ENCODE measurements at regions not wholly inside any gene's neighbourhood (a gene's known extent, or its start where the extent isn't known, plus 50 kb on each side); places are given as distances from the start of the nearest gene placed in this dataset.

DNA sequence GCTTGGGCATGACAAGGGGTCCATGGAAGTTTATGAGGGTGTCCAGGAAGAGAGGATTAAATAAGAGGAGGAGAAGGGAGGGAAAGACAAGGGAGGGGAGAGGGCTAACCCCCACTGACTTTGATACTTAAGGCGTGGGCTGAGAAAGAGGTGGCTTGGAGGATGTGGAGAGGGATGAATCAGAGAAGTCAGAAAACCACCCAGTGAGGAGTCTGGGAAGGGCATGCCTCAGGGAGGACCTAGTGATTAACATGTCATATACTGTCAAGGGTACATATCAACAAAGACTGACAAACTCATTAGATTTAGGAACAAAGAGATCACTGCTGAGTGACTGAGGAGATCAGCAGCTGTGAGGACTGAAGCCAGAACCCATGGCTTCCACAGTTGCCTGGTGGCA lies 145.4 kb downstream of the IRX5 start:
- Histone ChIP-seq H3K36me3 (ENCODE audit: control insufficient read depth, insufficient read depth, low read length) (no peaks in the 10 kb centered on the region), H3K27me3 (ENCODE audit: control insufficient read depth, insufficient read depth, low read length) (no peaks in the 10 kb centered on the region), H3K4me3 (ENCODE audit: low read depth, low read length) (no peak overlapping the region)
- ChIA-PET POLR2A (no interaction called here), CTCF (no interaction called here)
- DNase-seq (ENCODE audit: low read depth), result no peak
- TF ChIP-seq, protein P1, sequence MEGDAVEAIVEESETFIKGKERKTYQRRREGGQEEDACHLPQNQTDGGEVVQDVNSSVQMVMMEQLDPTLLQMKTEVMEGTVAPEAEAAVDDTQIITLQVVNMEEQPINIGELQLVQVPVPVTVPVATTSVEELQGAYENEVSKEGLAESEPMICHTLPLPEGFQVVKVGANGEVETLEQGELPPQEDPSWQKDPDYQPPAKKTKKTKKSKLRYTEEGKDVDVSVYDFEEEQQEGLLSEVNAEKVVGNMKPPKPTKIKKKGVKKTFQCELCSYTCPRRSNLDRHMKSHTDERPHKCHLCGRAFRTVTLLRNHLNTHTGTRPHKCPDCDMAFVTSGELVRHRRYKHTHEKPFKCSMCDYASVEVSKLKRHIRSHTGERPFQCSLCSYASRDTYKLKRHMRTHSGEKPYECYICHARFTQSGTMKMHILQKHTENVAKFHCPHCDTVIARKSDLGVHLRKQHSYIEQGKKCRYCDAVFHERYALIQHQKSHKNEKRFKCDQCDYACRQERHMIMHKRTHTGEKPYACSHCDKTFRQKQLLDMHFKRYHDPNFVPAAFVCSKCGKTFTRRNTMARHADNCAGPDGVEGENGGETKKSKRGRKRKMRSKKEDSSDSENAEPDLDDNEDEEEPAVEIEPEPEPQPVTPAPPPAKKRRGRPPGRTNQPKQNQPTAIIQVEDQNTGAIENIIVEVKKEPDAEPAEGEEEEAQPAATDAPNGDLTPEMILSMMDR (IDR thresholded peaks at IDR 0.05; ENCODE audit: insufficient read depth, low read depth, low read length), result no peak

DNA sequence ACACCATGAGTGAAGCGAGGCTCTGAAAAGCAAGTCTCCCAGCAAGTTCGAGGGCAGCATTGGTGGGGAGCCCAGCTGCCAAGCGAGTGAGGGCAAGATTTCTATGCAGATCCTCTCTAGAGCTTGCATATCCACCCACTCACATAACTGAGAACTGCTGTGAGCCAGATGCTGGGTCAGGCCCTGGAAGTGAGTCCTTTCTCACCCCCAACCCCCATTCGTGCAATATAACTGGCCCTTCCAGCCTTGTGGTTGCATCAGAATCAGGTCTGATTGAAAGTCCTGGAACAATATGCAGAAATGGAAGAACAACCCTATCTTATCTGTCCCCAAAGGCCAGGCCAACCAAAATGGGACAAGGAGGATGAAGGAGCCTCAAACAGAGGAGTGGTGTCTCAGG lies 146.6 kb downstream of the IRX5 start:
- Histone ChIP-seq H3K4me3 (ENCODE audit: low read depth, low read length) (no peak overlapping the region), H3K27me3 (ENCODE audit: control insufficient read depth, insufficient read depth, low read length) (no peaks in the 10 kb centered on the region), H3K36me3 (ENCODE audit: control insufficient read depth, insufficient read depth, low read length) (no peaks in the 10 kb centered on the region)
- POLR2A ChIA-PET, result no interaction called here
- CTCF ChIA-PET, result no interaction called here
- TF ChIP-seq, protein P1 (IDR thresholded peaks at IDR 0.05; ENCODE audit: insufficient read depth, low read depth, low read length), result no peak
- no peak for DNase-seq (ENCODE audit: low read depth)

DNA sequence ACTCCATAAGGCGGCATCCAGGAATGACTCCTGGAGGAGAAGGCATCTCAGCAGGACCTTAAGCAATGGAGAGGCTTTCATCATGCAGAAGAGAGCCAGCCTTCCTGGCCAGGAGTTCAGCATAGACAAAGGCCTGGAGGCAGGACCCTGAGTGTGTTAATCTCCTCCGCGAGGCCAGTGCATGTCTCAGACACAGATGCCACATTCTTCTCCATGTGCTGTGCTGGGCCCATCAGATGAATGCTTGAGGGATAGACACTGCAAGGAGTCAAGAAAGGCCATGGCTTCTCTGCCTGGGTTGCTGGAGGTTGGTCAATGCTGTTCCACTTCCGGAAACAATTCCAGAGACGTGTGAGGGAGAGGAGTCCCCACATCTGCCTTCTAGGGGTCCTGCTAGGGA lies 147.5 kb downstream of the IRX5 start:
- POLR2A ChIA-PET, result no interaction called here
- DNase-seq (ENCODE audit: low read depth), result no peak
- CTCF ChIA-PET, result no interaction called here
- no peak overlapping the region for H3K4me3 ChIP-seq (ENCODE audit: low read depth, low read length)
- TF ChIP-seq, protein P1 (IDR thresholded peaks at IDR 0.05; ENCODE audit: insufficient read depth, low read depth, low read length), result no peak
- no peaks in the 10 kb centered on the region for H3K27me3 ChIP-seq (ENCODE audit: control insufficient read depth, insufficient read depth, low read length)
- no peaks in the 10 kb centered on the region for H3K36me3 ChIP-seq (ENCODE audit: control insufficient read depth, insufficient read depth, low read length)

DNA sequence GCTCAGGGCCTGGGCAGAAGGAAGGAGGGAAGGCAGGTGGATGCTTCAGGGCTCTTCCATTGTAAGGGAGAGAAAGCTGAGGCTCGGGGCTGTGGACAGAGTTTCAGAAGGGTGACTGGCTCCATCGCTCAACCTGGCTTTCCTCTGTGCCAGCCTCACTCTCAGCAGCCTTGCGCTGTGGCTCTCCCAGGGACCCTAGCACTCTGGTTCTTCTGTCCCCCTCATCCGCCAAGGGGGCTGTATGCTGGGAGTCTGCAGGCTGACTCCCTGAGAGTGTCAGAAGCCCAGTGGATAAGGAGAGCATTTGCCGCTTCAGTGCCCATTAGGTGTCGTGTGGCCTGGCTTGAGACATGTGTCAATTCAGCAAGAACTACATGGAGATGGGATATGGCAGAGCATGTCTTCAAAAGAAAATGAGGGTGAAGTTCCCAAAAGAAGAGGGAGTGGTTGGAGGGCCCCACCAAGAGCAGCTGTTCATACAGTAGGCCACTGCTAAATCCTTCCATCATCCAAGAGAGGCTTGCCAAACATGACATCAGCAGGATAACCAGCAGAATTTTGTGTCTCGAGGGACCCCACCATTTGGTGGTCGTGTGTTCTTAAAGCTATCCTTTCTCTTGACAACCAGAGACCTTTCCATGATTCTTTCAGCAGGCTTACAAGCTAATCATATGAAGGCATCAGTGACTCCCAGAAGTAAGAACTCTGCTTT lies 148.2 kb downstream of the IRX5 start:
- no peaks in the 10 kb centered on the region for H3K27me3 ChIP-seq (ENCODE audit: control insufficient read depth, insufficient read depth, low read length)
- no peak for DNase-seq (ENCODE audit: low read depth)
- CTCF ChIA-PET, result no interaction called here

GRCh38 chr16:55081622-55082590 lies 151.2 kb downstream of the IRX5 start:
- ChIA-PET CTCF (no interaction called here), POLR2A (no interaction called here)
- H3K4me3 ChIP-seq (ENCODE audit: low read depth, low read length), result no peak overlapping the region
- no peaks in the 10 kb centered on the region for H3K27me3 ChIP-seq (ENCODE audit: control insufficient read depth, insufficient read depth, low read length)
- TF ChIP-seq, protein P1 (IDR thresholded peaks at IDR 0.05; ENCODE audit: insufficient read depth, low read depth, low read length), result no peak
- H3K36me3 ChIP-seq (ENCODE audit: control insufficient read depth, insufficient read depth, low read length), result no peaks in the 10 kb centered on the region
- DNase-seq (ENCODE audit: low read depth), result no peak

More for the DNA sequence above, 148.2 kb downstream of the IRX5 start:
- Histone ChIP-seq H3K36me3 (ENCODE audit: control insufficient read depth, insufficient read depth, low read length) (no peaks in the 10 kb centered on the region), H3K4me3 (ENCODE audit: low read depth, low read length) (no peak overlapping the region)
- POLR2A ChIA-PET, result no interaction called here
- TF ChIP-seq, protein P1 (IDR thresholded peaks at IDR 0.05; ENCODE audit: insufficient read depth, low read depth, low read length), result no peak

Measured in BJ (cell line).